ENCODE measurements at regions not wholly inside any gene's neighbourhood (a gene's known extent, or its start where the extent isn't known, plus 50 kb on each side); places are given as distances from the start of the nearest gene placed in this dataset.

DNA sequence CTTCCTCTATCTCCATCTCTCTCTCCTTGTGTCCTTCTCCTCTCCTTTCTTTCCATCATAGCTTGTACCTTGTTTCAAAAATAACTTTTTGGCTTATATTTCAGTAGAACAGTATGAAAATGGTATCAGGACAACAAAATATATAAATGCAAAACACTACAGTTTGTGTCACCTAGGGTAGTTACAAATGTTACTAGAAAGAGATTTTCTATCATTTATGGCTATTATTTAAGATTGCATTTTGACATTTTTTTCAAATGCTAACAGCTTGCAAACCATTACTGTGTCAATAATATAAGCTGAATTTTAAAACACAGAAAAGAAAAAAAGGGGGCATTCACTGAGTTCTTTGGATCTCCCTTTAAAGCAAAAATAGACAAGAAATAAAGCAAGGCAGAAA, 392.3 kb upstream of the LRRC4C start:
- H3K4me1 Mint-ChIP-seq: no peaks in the 10 kb centered on the region
- no peaks in the 10 kb centered on the region for H3K36me3 Mint-ChIP-seq
- no peak overlapping the region for H3K4me3 Mint-ChIP-seq
- H3K27me3 Mint-ChIP-seq: no peaks in the 10 kb centered on the region
- H3K9me3 Mint-ChIP-seq: peaks cover 3% of the 10 kb centered on the region
- DNase-seq (ENCODE audit: low spot score in 2 of 2): no peak
- no peak overlapping the region for H3K27ac Mint-ChIP-seq
- no peak for ATAC-seq (ENCODE audit: low read depth)

DNA sequence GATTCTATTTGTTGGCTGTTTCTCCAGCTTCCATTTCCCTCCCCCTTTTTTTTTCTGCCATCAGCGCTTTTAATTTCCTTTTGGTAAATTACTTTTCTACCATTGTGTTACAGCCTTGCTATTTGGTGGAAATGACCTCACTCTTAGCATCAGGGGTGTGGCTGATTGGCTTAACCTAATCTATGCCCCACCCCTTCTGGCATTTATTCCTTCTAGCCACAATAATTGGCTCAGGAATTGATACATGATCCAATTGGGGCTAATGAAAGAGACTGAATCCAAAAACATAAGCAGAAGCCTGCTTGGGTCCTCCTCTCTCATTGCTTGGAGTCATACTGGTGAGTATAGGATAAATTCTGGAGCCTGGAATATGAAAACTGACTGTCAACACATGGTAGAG, 402.4 kb upstream of the LRRC4C start:
- Mint-ChIP-seq H3K4me1 (no peaks in the 10 kb centered on the region), H3K27me3 (no peaks in the 10 kb centered on the region), H3K36me3 (no peaks in the 10 kb centered on the region), H3K27ac (no peak overlapping the region), H3K9me3 (peaks cover 2% of the 10 kb centered on the region), H3K4me3 (no peak overlapping the region)
- no peak for DNase-seq (ENCODE audit: low spot score in 2 of 2)
- ATAC-seq (ENCODE audit: low read depth): no peak

DNA sequence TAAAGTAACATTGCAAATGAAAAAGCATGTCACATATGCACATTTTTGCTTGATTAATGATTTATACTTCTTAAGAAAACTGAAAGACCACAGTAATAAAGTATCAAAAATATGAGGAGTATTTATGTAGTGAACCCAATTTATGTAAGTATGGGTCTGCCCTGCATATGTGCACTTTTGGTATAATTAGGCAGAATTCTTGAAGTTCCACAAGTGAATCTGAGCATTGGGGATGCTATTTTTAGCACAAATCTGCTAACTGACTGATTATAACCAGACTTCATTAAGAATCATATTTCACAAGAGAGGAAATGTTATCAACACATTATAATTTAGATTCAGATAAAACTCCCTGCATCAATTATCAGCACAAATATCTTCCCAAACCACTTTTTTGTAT, 407.1 kb upstream of the LRRC4C start:
- Mint-ChIP-seq H3K36me3 (no peaks in the 10 kb centered on the region), H3K9me3 (no peaks in the 10 kb centered on the region), H3K27ac (no peak overlapping the region), H3K4me3 (no peak overlapping the region), H3K4me1 (no peaks in the 10 kb centered on the region), H3K27me3 (no peaks in the 10 kb centered on the region)
- ATAC-seq (ENCODE audit: low read depth) (no peak), DNase-seq (ENCODE audit: low spot score in 2 of 2) (no peak)

DNA sequence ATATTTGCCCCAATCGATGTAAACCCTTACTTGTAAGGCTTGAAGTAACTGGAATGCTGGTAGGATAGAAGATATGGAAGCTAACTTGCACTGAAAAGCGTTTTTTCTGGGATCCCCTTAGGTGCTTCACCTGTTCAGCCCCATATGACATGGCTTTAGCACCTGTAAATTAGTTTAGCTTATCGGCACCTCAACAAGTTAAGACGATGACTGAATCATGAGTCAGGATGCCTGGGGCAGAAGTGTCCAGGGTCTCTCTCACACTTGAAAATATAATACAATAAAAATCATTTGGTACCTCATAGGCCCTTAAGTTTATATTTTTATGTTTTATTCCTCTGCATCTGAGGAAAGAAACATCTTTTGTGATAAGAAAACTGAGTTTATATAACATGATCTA, 409.2 kb upstream of the LRRC4C start:
- DNase-seq (ENCODE audit: low spot score in 2 of 2): no peak

GRCh38 chr11:41872426-41872825, 413.0 kb upstream of the LRRC4C start:
- Mint-ChIP-seq H3K4me3 (no peak overlapping the region), H3K27ac (no peak overlapping the region), H3K4me1 (no peaks in the 10 kb centered on the region), H3K36me3 (no peaks in the 10 kb centered on the region), H3K27me3 (no peaks in the 10 kb centered on the region), H3K9me3 (peaks cover 7% of the 10 kb centered on the region)
- ATAC-seq (ENCODE audit: low read depth) (no peak), DNase-seq (ENCODE audit: low spot score in 2 of 2) (no peak)

More for the DNA sequence above, 409.2 kb upstream of the LRRC4C start:
- Mint-ChIP-seq H3K4me3 (no peak overlapping the region), H3K27me3 (no peaks in the 10 kb centered on the region), H3K36me3 (no peaks in the 10 kb centered on the region), H3K27ac (no peak overlapping the region), H3K9me3 (peaks cover 1% of the 10 kb centered on the region), H3K4me1 (no peaks in the 10 kb centered on the region)
- ATAC-seq (ENCODE audit: low read depth): no peak

GRCh38 chr11:41872870-41873269, 413.4 kb upstream of the LRRC4C start:
- no peak for DNase-seq (ENCODE audit: low spot score in 2 of 2)
- no peaks in the 10 kb centered on the region for H3K36me3 Mint-ChIP-seq
- no peaks in the 10 kb centered on the region for H3K4me1 Mint-ChIP-seq
- H3K27ac Mint-ChIP-seq: no peak overlapping the region
- no peak overlapping the region for H3K4me3 Mint-ChIP-seq
- no peak for ATAC-seq (ENCODE audit: low read depth)
- peaks cover 10% of the 10 kb centered on the region for H3K9me3 Mint-ChIP-seq
- no peaks in the 10 kb centered on the region for H3K27me3 Mint-ChIP-seq

DNA sequence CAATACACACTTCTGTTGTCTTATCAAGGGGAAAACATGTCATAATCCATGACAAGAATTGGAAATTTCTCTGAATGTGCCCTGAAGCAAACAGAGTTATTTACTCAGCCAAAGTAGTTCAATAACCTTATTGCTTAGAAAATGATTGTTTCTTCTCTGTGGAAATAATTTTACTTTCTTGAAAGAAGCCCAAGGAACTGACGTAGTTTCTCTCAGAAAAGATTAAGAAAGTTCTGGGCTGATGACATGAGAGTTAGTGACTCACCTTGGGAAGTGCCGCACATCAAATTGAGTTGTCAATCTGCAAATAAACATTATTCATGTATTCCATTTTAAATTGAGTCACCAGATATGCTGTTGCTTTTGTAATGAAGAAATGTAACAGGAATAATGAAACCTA, 418.6 kb upstream of the LRRC4C start:
- DNase-seq (ENCODE audit: low spot score in 2 of 2): no peak
- ATAC-seq (ENCODE audit: low read depth): no peak
- Mint-ChIP-seq H3K36me3 (no peaks in the 10 kb centered on the region), H3K4me3 (no peak overlapping the region), H3K4me1 (no peaks in the 10 kb centered on the region), H3K9me3 (peaks cover 15% of the 10 kb centered on the region), H3K27me3 (no peaks in the 10 kb centered on the region), H3K27ac (no peak overlapping the region)

DNA sequence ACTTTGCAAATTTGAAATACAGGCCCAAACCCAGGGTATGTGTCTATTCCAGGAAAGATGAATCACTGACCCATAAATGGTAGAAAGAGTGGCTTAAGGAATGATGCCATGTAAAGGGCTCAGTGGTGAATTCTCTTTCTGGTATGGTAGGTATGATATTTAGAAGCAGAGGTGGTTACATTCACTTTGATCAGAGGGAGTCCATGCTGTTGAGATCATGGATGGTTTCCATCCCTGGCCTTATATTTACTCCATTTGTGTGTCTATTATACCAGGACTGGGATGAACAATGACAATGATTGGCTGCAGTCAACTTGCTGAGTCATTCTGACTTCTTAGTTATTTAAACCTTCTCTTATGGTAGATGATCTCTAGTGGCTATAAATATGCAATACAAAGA, 419.8 kb upstream of the LRRC4C start:
- Mint-ChIP-seq H3K9me3 (peaks cover 15% of the 10 kb centered on the region), H3K4me1 (no peaks in the 10 kb centered on the region), H3K27ac (no peak overlapping the region), H3K36me3 (no peaks in the 10 kb centered on the region), H3K27me3 (no peaks in the 10 kb centered on the region), H3K4me3 (no peak overlapping the region)
- DNase-seq (ENCODE audit: low spot score in 2 of 2) (no peak), ATAC-seq (ENCODE audit: low read depth) (no peak)

DNA sequence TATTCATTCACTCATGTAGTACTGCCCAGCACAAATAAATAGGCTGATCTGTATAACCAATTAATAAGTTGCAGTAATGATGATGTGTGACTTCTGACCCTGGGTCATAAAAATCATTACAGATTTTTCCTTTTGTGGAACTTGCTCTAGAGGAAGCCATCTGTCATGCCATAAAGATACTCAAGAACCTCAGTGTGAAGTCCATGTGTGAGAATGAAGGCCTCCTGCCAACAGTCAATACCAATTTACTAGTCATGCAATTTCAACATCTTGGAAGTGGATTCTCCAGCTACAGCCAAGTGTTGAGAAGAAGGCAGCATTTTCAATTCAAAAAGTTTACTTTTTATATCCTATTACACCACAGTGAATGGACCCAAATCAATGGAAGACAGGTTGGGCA, 435.6 kb upstream of the LRRC4C start:
- DNase-seq (ENCODE audit: low spot score in 2 of 2) (no peak), ATAC-seq (ENCODE audit: low read depth) (no peak)
- no peaks in the 10 kb centered on the region for H3K27me3 Mint-ChIP-seq
- H3K27ac Mint-ChIP-seq: no peak overlapping the region
- no peak overlapping the region for H3K4me3 Mint-ChIP-seq
- no peaks in the 10 kb centered on the region for H3K9me3 Mint-ChIP-seq
- H3K36me3 Mint-ChIP-seq: no peaks in the 10 kb centered on the region
- H3K4me1 Mint-ChIP-seq: no peaks in the 10 kb centered on the region

DNA sequence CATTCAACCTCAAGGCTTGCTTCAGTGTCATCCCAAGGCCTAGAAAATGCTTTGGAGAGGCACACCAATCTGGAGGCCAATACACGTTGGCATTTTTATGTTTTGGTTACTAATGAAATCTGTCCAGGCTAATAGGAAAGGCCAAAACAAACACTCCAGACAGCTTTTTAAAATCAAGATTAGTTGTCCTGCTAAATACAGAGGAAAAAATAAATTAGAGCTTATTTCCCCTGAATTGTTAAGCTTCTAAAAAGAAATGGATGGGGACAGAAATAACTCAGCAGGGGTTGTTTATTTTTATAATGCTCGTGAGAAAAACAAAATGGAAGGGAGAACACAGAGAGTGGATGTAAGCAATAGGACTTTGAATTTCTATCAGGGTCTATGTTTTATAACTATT, 438.5 kb upstream of the LRRC4C start:
- DNase-seq (ENCODE audit: low spot score in 2 of 2) (no peak), ATAC-seq (ENCODE audit: low read depth) (no peak)
- Mint-ChIP-seq H3K36me3 (no peaks in the 10 kb centered on the region), H3K27ac (no peak overlapping the region), H3K4me3 (no peak overlapping the region), H3K9me3 (peaks cover 2% of the 10 kb centered on the region), H3K27me3 (no peaks in the 10 kb centered on the region), H3K4me1 (no peaks in the 10 kb centered on the region)

DNA sequence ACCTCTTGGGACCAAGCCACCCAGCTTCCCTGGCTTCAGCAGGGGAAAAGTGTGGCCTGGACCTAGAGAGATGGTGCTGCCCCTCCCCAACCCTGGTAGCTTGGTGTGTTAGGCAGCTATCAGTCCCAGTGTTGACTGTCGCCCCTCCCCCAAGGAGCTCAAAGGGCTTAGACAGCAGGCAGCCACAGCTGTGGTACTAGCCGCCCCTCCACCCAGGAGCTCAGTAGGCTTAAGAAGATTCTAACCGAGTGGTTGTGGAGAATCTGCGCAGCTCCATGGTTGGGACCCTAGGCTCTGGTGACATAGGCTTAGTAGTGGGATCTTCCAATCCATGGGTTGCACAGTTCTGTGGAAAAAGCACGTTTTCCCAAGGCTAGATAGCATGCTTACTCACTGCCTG, 458.4 kb upstream of the LRRC4C start:
- no peak overlapping the region for H3K27ac Mint-ChIP-seq
- ATAC-seq (ENCODE audit: low read depth) (no peak), DNase-seq (ENCODE audit: low spot score in 2 of 2) (no peak)
- H3K9me3 Mint-ChIP-seq: peaks cover 17% of the 10 kb centered on the region
- no peak overlapping the region for H3K4me3 Mint-ChIP-seq
- no peaks in the 10 kb centered on the region for H3K27me3 Mint-ChIP-seq
- H3K36me3 Mint-ChIP-seq: no peaks in the 10 kb centered on the region
- no peaks in the 10 kb centered on the region for H3K4me1 Mint-ChIP-seq

DNA sequence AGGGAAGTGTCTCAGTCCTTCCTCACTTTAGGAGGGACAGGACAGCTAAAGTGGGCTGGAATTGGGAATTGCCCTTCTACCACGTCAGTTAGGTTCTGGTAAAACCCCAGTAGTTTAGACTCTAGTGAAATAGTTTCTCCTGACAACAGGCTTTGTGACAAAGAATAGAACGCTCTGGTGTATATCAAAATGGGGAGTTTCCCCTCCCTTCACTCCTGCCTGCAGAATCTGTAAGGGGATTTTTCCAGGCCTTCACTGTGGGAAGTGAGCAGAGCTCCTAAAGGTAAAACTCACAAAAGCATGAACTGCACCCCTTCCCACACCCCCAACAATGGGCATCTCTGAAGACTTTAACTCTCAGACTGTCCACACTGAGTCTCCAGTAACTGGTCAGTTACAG, 460.9 kb upstream of the LRRC4C start:
- Mint-ChIP-seq H3K9me3 (peaks cover 13% of the 10 kb centered on the region), H3K27me3 (no peaks in the 10 kb centered on the region), H3K4me1 (no peaks in the 10 kb centered on the region), H3K4me3 (no peak overlapping the region), H3K36me3 (no peaks in the 10 kb centered on the region), H3K27ac (no peak overlapping the region)
- no peak for DNase-seq (ENCODE audit: low spot score in 2 of 2)
- ATAC-seq (ENCODE audit: low read depth): no peak

- no peak for DNase-seq (ENCODE audit: low spot score in 2 of 2)
- Mint-ChIP-seq H3K27me3 (no peaks in the 10 kb centered on the region), H3K4me3 (no peak overlapping the region), H3K36me3 (no peaks in the 10 kb centered on the region), H3K27ac (no peak overlapping the region), H3K9me3 (peaks cover 12% of the 10 kb centered on the region), H3K4me1 (no peaks in the 10 kb centered on the region)
- no peak for ATAC-seq (ENCODE audit: low read depth)
Measured at GRCh38 chr11:41921746-41922390, 462.4 kb upstream of the LRRC4C start.

GRCh38 chr11:41926339-41926738, 466.9 kb upstream of the LRRC4C start:
- no peak for ATAC-seq (ENCODE audit: low read depth)
- Mint-ChIP-seq H3K27me3 (no peaks in the 10 kb centered on the region), H3K4me3 (no peak overlapping the region), H3K4me1 (no peaks in the 10 kb centered on the region), H3K27ac (no peak overlapping the region), H3K9me3 (peaks cover 8% of the 10 kb centered on the region), H3K36me3 (no peaks in the 10 kb centered on the region)
- no peak for DNase-seq (ENCODE audit: low spot score in 2 of 2)

- no peak for ATAC-seq (ENCODE audit: low read depth)
- no peaks in the 10 kb centered on the region for H3K4me1 Mint-ChIP-seq
- H3K4me3 Mint-ChIP-seq: no peak overlapping the region
- no peak for DNase-seq (ENCODE audit: low spot score in 2 of 2)
- H3K36me3 Mint-ChIP-seq: no peaks in the 10 kb centered on the region
- H3K27ac Mint-ChIP-seq: no peak overlapping the region
- peaks cover 1% of the 10 kb centered on the region for H3K27me3 Mint-ChIP-seq
- peaks cover 7% of the 10 kb centered on the region for H3K9me3 Mint-ChIP-seq
Measured at GRCh38 chr11:41935241-41935640, 475.8 kb upstream of the LRRC4C start.

Data from memory B cell (primary cell).